ENCODE measurements at regions not wholly inside any gene's neighbourhood (a gene's known extent, or its start where the extent isn't known, plus 50 kb on each side); places are given as distances from the start of the nearest gene placed in this dataset.
A peak's percentile ranks its signal among the peaks of the same experiment; 100 is the strongest.

DNA sequence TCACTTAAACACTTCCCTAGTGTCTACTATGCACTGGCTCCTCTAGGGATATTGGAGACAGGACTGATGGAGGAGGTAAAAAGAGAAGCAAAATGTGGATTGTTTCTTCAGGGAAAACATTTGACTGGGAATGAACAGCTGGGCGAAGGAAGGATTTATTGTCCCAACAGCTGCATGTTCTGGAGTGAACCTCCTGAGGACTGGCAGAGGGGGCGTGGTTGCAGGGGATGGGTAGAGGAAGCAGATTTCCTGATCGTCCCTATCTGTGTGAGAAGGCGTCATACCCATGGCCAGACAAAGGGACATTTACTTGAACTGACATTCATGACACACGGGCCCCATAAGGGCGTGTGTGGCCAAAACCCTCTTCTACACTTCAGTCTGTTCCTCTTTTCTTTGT is 321.5 kb downstream of the MAP2K4 start:
- CTCF ChIA-PET, result interaction anchor here (0.5 to 4.1 kb wide), 48 partner anchors 8 to 681 kb away, joined by 3 to 72 read pairs (median 4); partner anchors contain the start of gene MYOCD
- H3K4me1 Mint-ChIP-seq, result peaks cover 15% of the 10 kb centered on the region
- no peak for TF ChIP-seq GTF2I (CRISPR knock-in tag; conservative IDR thresholded peaks at IDR 0.05)
- TF ChIP-seq CREB1 (CRISPR knock-in tag; IDR thresholded peaks at IDR 0.05), result no peak
- TF ChIP-seq ZNF317 (CRISPR knock-in tag; IDR thresholded peaks at IDR 0.05; ENCODE audit: borderline replicate concordance, low read depth), result no peak
- no peak for TF ChIP-seq SP1 (CRISPR knock-in tag; conservative IDR thresholded peaks at IDR 0.05)
- no peaks in the 10 kb centered on the region for H3K36me3 Mint-ChIP-seq
- peaks cover 10% of the 10 kb centered on the region for H3K9me3 Mint-ChIP-seq
- no peak for DNase-seq (ENCODE audit: low spot score)
- H3K27me3 Mint-ChIP-seq (ENCODE audit: low read depth), result no peaks in the 10 kb centered on the region; the same call in 1 of the 2 replicates
- ATAC-seq, result peak; percentile 18; the same call in 1 of the 2 replicates
- H3K4me3 Mint-ChIP-seq, result no peak overlapping the region
- no peak overlapping the region for H3K27ac Mint-ChIP-seq
- POLR2A ChIA-PET, result interaction anchor here (0.6 to 1.5 kb wide), 3 partner anchors 323 to 343 kb away, joined by 3 to 7 read pairs (median 5); partner anchors contain the start of gene MYOCD

DNA sequence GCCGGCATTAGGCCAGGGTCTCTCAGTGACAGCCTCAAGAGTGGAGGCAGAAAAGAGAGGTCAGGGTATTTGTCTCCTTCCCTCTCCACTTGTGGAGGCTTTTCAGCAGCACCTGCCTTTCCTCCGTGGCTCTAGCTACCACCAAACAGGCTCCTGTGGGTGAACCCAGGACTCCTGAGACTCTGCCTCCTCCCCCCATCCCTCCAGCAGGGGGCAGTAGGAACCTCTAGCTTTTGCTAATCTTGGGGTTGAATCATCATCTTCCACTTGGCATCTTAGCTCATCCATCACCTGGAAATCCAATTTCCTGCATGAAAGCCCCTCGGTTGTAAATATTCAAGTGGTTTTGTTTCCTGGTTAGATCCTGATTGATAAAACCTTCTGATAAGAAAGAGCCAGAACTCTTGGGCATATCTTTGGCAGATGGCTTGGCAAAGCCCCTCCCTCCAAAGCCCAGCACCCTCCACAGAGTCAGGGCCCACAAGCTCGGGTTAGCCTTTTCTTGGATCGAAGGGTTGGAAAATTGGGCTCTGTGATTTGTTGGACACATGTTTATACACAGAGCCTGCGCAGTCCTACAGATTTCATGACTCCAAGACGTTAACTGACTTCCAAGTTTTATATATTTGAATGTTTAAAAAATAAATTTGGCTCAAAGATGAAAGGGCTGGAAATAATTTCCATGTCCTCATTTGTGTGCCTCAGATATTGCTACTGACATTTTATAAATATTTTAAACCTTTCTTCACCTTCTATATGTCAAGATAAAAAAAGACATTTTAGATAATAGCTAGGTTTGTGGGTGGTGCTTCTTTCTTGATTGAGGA is 322.1 kb downstream of the MAP2K4 start:
- peaks cover 10% of the 10 kb centered on the region for H3K9me3 Mint-ChIP-seq
- POLR2A ChIA-PET, result interaction anchor here (0.6 to 1.5 kb wide), 5 partner anchors 87 to 675 kb away, joined by 3 to 7 read pairs (median 4); partner anchors contain the start of gene MYOCD

DNA sequence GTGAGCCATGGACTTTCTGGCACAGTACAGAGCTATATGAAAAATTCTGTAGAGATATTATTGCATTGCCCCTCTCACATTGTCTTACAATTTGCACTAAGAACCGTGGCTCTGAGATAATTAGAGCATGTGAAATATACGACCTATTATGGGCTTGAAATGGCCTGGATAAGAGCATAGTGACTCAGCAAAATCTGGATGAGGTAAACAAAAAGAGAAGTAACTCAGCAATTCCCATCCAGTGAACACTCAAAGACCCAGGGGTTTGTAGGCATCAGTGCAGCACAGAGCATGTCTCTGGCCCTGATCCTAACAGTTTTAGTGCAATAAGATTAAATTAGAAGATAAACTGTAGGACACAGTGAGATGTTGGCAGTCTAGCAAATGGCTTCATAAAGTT is 317.2 kb upstream of the MYOCD start:
- Mint-ChIP-seq H3K4me3 (no peak overlapping the region), H3K9me3 (peaks cover 21% of the 10 kb centered on the region), H3K4me1 (no peaks in the 10 kb centered on the region), H3K27ac (no peak overlapping the region), H3K36me3 (no peaks in the 10 kb centered on the region), H3K27me3 (ENCODE audit: low read depth) (no peaks in the 10 kb centered on the region)
- no peak for DNase-seq (ENCODE audit: low spot score)
- ChIA-PET CTCF (interaction anchor here (0.9 kb wide), 1 partner anchor 393 kb away, joined by 3 read pairs; no protein-coding TSS in a partner anchor), POLR2A (no interaction called here)
- no peak for ATAC-seq
- no peak for TF ChIP-seq ZNF263 (CRISPR knock-in tag; IDR thresholded peaks at IDR 0.05; ENCODE audit: low read depth)
- TF ChIP-seq TEAD1 (CRISPR knock-in tag; IDR thresholded peaks at IDR 0.05), result no peak
- TF ChIP-seq, protein P1, sequence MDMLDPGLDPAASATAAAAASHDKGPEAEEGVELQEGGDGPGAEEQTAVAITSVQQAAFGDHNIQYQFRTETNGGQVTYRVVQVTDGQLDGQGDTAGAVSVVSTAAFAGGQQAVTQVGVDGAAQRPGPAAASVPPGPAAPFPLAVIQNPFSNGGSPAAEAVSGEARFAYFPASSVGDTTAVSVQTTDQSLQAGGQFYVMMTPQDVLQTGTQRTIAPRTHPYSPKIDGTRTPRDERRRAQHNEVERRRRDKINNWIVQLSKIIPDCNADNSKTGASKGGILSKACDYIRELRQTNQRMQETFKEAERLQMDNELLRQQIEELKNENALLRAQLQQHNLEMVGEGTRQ (CRISPR knock-in tag; IDR thresholded peaks at IDR 0.05), result no peak
- TF ChIP-seq CBFB (CRISPR knock-in tag; IDR thresholded peaks at IDR 0.05; ENCODE audit: low read depth), result no peak
- no peak for TF ChIP-seq MXD4 (CRISPR knock-in tag; IDR thresholded peaks at IDR 0.05; ENCODE audit: borderline replicate concordance)
- TF ChIP-seq, protein P2, sequence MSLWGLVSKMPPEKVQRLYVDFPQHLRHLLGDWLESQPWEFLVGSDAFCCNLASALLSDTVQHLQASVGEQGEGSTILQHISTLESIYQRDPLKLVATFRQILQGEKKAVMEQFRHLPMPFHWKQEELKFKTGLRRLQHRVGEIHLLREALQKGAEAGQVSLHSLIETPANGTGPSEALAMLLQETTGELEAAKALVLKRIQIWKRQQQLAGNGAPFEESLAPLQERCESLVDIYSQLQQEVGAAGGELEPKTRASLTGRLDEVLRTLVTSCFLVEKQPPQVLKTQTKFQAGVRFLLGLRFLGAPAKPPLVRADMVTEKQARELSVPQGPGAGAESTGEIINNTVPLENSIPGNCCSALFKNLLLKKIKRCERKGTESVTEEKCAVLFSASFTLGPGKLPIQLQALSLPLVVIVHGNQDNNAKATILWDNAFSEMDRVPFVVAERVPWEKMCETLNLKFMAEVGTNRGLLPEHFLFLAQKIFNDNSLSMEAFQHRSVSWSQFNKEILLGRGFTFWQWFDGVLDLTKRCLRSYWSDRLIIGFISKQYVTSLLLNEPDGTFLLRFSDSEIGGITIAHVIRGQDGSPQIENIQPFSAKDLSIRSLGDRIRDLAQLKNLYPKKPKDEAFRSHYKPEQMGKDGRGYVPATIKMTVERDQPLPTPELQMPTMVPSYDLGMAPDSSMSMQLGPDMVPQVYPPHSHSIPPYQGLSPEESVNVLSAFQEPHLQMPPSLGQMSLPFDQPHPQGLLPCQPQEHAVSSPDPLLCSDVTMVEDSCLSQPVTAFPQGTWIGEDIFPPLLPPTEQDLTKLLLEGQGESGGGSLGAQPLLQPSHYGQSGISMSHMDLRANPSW (CRISPR knock-in tag; conservative IDR thresholded peaks at IDR 0.05; ENCODE audit: low read depth), result no peak
- TF ChIP-seq, protein P3, sequence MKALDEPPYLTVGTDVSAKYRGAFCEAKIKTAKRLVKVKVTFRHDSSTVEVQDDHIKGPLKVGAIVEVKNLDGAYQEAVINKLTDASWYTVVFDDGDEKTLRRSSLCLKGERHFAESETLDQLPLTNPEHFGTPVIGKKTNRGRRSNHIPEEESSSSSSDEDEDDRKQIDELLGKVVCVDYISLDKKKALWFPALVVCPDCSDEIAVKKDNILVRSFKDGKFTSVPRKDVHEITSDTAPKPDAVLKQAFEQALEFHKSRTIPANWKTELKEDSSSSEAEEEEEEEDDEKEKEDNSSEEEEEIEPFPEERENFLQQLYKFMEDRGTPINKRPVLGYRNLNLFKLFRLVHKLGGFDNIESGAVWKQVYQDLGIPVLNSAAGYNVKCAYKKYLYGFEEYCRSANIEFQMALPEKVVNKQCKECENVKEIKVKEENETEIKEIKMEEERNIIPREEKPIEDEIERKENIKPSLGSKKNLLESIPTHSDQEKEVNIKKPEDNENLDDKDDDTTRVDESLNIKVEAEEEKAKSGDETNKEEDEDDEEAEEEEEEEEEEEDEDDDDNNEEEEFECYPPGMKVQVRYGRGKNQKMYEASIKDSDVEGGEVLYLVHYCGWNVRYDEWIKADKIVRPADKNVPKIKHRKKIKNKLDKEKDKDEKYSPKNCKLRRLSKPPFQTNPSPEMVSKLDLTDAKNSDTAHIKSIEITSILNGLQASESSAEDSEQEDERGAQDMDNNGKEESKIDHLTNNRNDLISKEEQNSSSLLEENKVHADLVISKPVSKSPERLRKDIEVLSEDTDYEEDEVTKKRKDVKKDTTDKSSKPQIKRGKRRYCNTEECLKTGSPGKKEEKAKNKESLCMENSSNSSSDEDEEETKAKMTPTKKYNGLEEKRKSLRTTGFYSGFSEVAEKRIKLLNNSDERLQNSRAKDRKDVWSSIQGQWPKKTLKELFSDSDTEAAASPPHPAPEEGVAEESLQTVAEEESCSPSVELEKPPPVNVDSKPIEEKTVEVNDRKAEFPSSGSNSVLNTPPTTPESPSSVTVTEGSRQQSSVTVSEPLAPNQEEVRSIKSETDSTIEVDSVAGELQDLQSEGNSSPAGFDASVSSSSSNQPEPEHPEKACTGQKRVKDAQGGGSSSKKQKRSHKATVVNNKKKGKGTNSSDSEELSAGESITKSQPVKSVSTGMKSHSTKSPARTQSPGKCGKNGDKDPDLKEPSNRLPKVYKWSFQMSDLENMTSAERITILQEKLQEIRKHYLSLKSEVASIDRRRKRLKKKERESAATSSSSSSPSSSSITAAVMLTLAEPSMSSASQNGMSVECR (CRISPR knock-in tag; IDR thresholded peaks at IDR 0.05; ENCODE audit: borderline replicate concordance), result no peak
- no peak for TF ChIP-seq SMAD3 (CRISPR knock-in tag; IDR thresholded peaks at IDR 0.05; ENCODE audit: borderline replicate concordance)
- TF ChIP-seq, protein P4, sequence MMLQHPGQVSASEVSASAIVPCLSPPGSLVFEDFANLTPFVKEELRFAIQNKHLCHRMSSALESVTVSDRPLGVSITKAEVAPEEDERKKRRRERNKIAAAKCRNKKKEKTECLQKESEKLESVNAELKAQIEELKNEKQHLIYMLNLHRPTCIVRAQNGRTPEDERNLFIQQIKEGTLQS (CRISPR knock-in tag; conservative IDR thresholded peaks at IDR 0.05), result no peak
- TF ChIP-seq, protein P5, sequence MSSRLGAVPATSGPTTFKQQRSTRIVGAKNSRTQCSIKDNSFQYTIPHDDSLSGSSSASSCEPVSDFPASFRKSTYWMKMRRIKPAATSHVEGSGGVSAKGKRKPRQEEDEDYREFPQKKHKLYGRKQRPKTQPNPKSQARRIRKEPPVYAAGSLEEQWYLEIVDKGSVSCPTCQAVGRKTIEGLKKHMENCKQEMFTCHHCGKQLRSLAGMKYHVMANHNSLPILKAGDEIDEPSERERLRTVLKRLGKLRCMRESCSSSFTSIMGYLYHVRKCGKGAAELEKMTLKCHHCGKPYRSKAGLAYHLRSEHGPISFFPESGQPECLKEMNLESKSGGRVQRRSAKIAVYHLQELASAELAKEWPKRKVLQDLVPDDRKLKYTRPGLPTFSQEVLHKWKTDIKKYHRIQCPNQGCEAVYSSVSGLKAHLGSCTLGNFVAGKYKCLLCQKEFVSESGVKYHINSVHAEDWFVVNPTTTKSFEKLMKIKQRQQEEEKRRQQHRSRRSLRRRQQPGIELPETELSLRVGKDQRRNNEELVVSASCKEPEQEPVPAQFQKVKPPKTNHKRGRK (CRISPR knock-in tag; IDR thresholded peaks at IDR 0.05; ENCODE audit: borderline replicate concordance), result no peak
- TF ChIP-seq TEAD4 (CRISPR knock-in tag; IDR thresholded peaks at IDR 0.05), result no peak

More for the DNA sequence above, 322.1 kb downstream of the MAP2K4 start:
- no peak overlapping the region for H3K27ac Mint-ChIP-seq
- peaks cover 15% of the 10 kb centered on the region for H3K4me1 Mint-ChIP-seq
- H3K36me3 Mint-ChIP-seq, result no peaks in the 10 kb centered on the region
- H3K27me3 Mint-ChIP-seq (ENCODE audit: low read depth), result no peaks in the 10 kb centered on the region
- H3K4me3 Mint-ChIP-seq, result no peak overlapping the region
- CTCF ChIA-PET, result interaction anchor here (0.5 to 4.1 kb wide), 54 partner anchors 9 to 681 kb away, joined by 3 to 72 read pairs (median 4); partner anchors contain the start of gene MYOCD
- DNase-seq (ENCODE audit: low spot score), result peak; percentile 89
- peak; percentile 90 for ATAC-seq
- no peak for TF ChIP-seq GRHL2 (CRISPR knock-in tag; IDR thresholded peaks at IDR 0.05; ENCODE audit: insufficient replicate concordance, severe bottlenecking)
- TF ChIP-seq, protein P6, sequence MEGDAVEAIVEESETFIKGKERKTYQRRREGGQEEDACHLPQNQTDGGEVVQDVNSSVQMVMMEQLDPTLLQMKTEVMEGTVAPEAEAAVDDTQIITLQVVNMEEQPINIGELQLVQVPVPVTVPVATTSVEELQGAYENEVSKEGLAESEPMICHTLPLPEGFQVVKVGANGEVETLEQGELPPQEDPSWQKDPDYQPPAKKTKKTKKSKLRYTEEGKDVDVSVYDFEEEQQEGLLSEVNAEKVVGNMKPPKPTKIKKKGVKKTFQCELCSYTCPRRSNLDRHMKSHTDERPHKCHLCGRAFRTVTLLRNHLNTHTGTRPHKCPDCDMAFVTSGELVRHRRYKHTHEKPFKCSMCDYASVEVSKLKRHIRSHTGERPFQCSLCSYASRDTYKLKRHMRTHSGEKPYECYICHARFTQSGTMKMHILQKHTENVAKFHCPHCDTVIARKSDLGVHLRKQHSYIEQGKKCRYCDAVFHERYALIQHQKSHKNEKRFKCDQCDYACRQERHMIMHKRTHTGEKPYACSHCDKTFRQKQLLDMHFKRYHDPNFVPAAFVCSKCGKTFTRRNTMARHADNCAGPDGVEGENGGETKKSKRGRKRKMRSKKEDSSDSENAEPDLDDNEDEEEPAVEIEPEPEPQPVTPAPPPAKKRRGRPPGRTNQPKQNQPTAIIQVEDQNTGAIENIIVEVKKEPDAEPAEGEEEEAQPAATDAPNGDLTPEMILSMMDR (IDR thresholded peaks at IDR 0.05), result peak; percentile 86

All from WTC11 (cell line).